Activated T-helper 2 cell treated with anti-CD3 and anti-CD28 coated beads, Interferon-gamma antibody, Interleukin-2, Interleukin-4, amounts not matched to agents 10 μg/mL and 5 μg/mL and 100 μg/mL, durations not matched to agents 14 hours and 24 hours and 36 hours (primary cell): ENCODE measurements at regions not wholly inside any gene's neighbourhood (a gene's known extent, or its start where the extent isn't known, plus 50 kb on each side); places are given as distances from the start of the nearest gene placed in this dataset.

ENCODE experiments used
- DNase-seq: peaks from one replicate; pipeline ENCODE4 v3.0.0; 2021; ENCODE audit warnings: low spot score
- H3K27ac Mint-ChIP-seq: one replicate; pipeline ENCODE4 v1.8.0; 2021; ENCODE audit warnings: mixed read lengths
- H3K27me3 Mint-ChIP-seq: one replicate; pipeline ENCODE4 v1.8.0; 2021; ENCODE audit warnings: low read depth, mixed read lengths
- H3K36me3 Mint-ChIP-seq: one replicate; pipeline ENCODE4 v1.8.0; 2021; ENCODE audit warnings: low read depth, mixed read lengths
- H3K4me1 Mint-ChIP-seq: one replicate; pipeline ENCODE4 v1.8.0; 2021; ENCODE audit warnings: low read depth, mixed read lengths
- H3K4me3 Mint-ChIP-seq: one replicate; pipeline ENCODE4 v1.8.0; 2021; ENCODE audit warnings: low read depth, mild to moderate bottlenecking, moderate library complexity, mixed read lengths
- H3K9me3 Mint-ChIP-seq: one replicate; pipeline ENCODE4 v1.8.0; 2021; ENCODE audit warnings: mixed read lengths
- intact Hi-C: fragments of 100-400 bp; cut with micrococcal nuclease; formaldehyde crosslinking; loops from one replicate; pipeline ENCODE4 v1.15.1; 2023

DNA sequence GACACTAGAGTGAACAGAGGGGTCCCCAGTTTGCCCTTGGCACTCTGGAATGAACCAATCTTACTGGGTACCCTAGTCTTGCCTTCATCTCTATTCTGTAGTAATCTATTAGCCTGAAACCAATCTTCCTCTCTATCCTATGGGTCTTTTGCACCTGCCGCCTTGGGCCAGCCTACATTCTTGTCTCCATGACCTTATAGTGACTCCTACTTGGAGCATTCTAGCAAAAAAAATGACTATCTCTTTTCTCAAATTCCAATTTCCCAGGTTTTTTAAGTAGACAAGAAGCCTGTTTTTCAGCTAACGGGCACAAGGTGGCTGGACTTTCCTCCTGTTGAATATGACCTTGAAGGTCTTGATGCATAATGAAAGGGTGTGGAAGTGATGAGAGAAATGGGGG, 568.7 kb downstream of the TRAM1L1 start:
- intact Hi-C loops: no loop called here
- H3K4me3 Mint-ChIP-seq: no peak overlapping the region
- H3K36me3 Mint-ChIP-seq: no peaks in the 10 kb centered on the region
- no peak for DNase-seq
- H3K27me3 Mint-ChIP-seq: no peaks in the 10 kb centered on the region
- peaks cover 10% of the 10 kb centered on the region for H3K9me3 Mint-ChIP-seq
- H3K27ac Mint-ChIP-seq: no peak overlapping the region
- no peaks in the 10 kb centered on the region for H3K4me1 Mint-ChIP-seq

- intact Hi-C loops: no loop called here
- Mint-ChIP-seq H3K9me3 (peaks cover 10% of the 10 kb centered on the region), H3K36me3 (no peaks in the 10 kb centered on the region), H3K4me1 (no peaks in the 10 kb centered on the region), H3K4me3 (no peak overlapping the region), H3K27ac (no peak overlapping the region), H3K27me3 (no peaks in the 10 kb centered on the region)
- DNase-seq: no peak
Measured at GRCh38 chr4:116515959-116516358, 569.4 kb downstream of the TRAM1L1 start.

GRCh38 chr4:116512552-116512951, 572.8 kb downstream of the TRAM1L1 start:
- Mint-ChIP-seq H3K36me3 (no peaks in the 10 kb centered on the region), H3K9me3 (no peaks in the 10 kb centered on the region), H3K4me3 (no peak overlapping the region), H3K27ac (no peak overlapping the region), H3K4me1 (no peaks in the 10 kb centered on the region), H3K27me3 (no peaks in the 10 kb centered on the region)
- DNase-seq: no peak
- intact Hi-C loops: no loop called here

DNA sequence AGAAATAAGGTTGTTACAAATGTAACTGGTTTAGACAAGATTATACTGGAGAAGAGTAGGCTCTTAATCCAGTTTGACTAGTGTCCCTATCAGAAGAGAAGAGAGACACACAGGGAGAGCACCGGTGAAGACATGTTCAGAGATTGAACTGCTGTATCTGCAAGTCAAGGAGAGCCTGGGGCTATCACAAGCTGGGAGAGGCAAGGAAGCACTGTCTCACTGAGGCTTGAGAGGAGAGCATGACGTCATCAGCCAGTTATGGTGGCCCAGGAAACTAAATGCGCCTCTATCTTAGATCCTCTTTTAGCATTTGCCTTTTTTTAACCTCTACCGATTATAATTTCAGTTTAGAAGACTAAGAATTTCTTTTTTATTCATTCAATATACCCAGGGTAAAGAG, 583.4 kb downstream of the TRAM1L1 start:
- Mint-ChIP-seq H3K36me3 (no peaks in the 10 kb centered on the region), H3K4me1 (no peaks in the 10 kb centered on the region), H3K27me3 (no peaks in the 10 kb centered on the region), H3K9me3 (no peaks in the 10 kb centered on the region), H3K27ac (no peak overlapping the region), H3K4me3 (no peak overlapping the region)
- no peak for DNase-seq
- intact Hi-C loops: no loop called here

- Mint-ChIP-seq H3K4me3 (no peak overlapping the region), H3K36me3 (no peaks in the 10 kb centered on the region), H3K9me3 (no peaks in the 10 kb centered on the region), H3K4me1 (no peaks in the 10 kb centered on the region), H3K27me3 (no peaks in the 10 kb centered on the region), H3K27ac (no peak overlapping the region)
- DNase-seq: no peak
- intact Hi-C loops: no loop called here
Measured at GRCh38 chr4:116500225-116500624, 585.2 kb downstream of the TRAM1L1 start.

DNA sequence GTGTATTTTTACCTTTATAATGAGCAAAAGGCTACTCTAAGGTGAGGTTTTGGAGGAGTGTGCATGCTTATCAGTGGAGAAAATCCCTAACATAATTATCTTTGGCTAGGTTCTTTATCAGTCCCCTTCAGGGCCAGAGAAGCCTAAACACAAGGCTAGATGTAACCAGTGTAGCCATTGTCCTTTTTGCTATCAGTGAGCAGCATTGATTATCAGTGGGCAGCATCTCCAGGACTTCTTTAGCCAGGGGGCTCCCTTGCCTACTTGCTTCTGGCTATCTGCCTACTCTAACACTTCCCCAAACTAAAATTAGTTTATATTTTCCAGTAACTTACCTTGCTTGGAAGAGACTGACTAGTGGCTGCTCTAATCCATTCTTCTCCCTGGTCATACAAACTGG, 595.6 kb downstream of the TRAM1L1 start:
- Mint-ChIP-seq H3K4me1 (no peaks in the 10 kb centered on the region), H3K27ac (no peak overlapping the region), H3K27me3 (no peaks in the 10 kb centered on the region), H3K9me3 (no peaks in the 10 kb centered on the region), H3K4me3 (no peak overlapping the region), H3K36me3 (no peaks in the 10 kb centered on the region)
- intact Hi-C loops: no loop called here
- DNase-seq: no peak

DNA sequence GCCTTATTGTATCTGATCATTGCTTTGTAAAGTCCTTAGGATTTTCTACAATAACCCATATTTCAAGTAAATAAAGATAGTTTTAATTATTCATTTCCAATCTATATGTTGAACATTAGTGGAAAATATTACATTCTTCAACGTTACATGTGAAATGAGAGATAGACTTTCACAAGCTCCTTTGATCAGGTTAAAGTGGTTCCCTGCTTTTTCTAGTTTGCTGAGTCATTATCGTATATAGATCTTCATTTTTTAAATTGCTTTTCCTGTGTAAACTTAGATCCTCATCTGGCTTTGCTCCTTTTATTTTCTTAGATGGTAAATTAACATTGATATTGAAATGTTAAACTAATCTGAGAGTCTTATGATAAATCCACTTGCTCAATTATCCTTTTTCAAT, 599.0 kb downstream of the TRAM1L1 start:
- no peaks in the 10 kb centered on the region for H3K36me3 Mint-ChIP-seq
- H3K27me3 Mint-ChIP-seq: no peaks in the 10 kb centered on the region
- intact Hi-C loops: no loop called here
- H3K4me3 Mint-ChIP-seq: no peak overlapping the region
- DNase-seq: no peak
- H3K27ac Mint-ChIP-seq: no peak overlapping the region
- no peaks in the 10 kb centered on the region for H3K4me1 Mint-ChIP-seq
- H3K9me3 Mint-ChIP-seq: no peaks in the 10 kb centered on the region

DNA sequence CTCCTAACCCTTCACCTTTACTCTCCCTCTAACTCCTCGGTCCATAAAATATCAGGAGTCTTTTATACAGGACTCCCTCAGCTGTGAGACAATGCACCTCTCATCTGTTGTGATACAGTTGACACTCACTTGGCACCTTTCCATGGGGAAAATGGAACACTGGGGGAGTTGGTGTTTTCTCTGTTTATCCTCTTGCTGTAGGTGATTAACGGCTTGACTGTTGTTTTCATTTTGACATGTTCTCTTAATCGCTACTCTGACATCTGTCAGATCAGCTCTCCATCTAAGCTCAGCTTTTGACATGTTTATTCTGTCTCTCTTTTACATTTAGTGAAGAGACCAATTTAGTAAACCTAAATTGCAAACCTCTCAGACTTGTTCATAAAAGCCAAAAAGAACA, 604.8 kb downstream of the TRAM1L1 start:
- Mint-ChIP-seq H3K27me3 (no peaks in the 10 kb centered on the region), H3K27ac (no peak overlapping the region), H3K4me1 (no peaks in the 10 kb centered on the region), H3K9me3 (peaks cover 4% of the 10 kb centered on the region), H3K4me3 (no peak overlapping the region), H3K36me3 (no peaks in the 10 kb centered on the region)
- intact Hi-C loops: no loop called here
- no peak for DNase-seq

DNA sequence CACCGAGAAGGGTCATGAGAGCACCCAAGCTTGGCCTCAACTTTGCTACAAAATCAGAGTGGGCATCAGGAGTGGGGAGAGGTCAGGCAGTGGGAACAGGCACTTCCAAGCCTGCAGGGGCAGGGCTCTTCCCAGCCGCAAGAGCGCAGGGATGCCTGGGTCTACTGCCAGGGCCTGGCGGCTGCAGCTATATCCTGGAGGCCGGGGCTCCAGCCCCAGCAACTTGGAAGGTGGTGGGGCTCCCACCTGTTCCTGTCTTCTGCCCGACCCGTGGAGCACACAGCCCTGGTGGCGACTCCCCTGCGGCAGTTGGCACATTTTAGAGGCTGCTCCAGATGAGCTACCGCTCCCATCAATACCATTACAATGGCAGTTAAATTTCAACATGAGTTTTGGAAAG, 607.0 kb downstream of the TRAM1L1 start:
- intact Hi-C loops: no loop called here
- DNase-seq: no peak
- H3K27me3 Mint-ChIP-seq: no peaks in the 10 kb centered on the region

GRCh38 chr4:116469582-116469981, 615.8 kb downstream of the TRAM1L1 start:
- no peak overlapping the region for H3K4me3 Mint-ChIP-seq
- no peak overlapping the region for H3K27ac Mint-ChIP-seq
- DNase-seq: no peak
- H3K4me1 Mint-ChIP-seq: no peaks in the 10 kb centered on the region
- H3K27me3 Mint-ChIP-seq: no peaks in the 10 kb centered on the region
- no peaks in the 10 kb centered on the region for H3K9me3 Mint-ChIP-seq
- intact Hi-C loops: no loop called here
- H3K36me3 Mint-ChIP-seq: no peaks in the 10 kb centered on the region

More for the DNA sequence above, 607.0 kb downstream of the TRAM1L1 start:
- no peak overlapping the region for H3K4me3 Mint-ChIP-seq
- H3K4me1 Mint-ChIP-seq: no peaks in the 10 kb centered on the region
- no peak overlapping the region for H3K27ac Mint-ChIP-seq
- peaks cover 4% of the 10 kb centered on the region for H3K9me3 Mint-ChIP-seq
- no peaks in the 10 kb centered on the region for H3K36me3 Mint-ChIP-seq

DNA sequence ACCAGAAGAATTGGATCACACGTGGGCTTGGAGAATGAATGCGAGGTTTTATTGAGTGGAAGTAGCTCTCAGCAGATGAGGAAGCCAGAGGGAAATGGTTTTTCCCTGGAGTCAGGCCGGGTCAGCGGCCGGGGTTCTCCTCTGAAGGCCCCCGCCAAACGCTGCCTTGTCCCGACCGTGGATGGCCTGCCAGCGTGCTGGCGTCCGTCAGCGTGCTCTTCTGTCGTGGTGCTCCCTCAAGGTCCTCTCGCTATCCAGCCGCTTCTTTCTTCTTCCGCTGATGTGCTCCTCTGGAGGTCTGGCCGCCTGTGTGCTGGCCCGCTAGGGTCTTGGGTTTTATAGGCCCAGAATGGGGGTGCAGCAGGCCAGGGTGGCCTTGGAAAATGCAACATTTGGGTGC, 632.2 kb downstream of the TRAM1L1 start:
- Mint-ChIP-seq H3K4me1 (no peaks in the 10 kb centered on the region), H3K27ac (no peak overlapping the region), H3K9me3 (no peaks in the 10 kb centered on the region), H3K36me3 (no peaks in the 10 kb centered on the region), H3K27me3 (no peaks in the 10 kb centered on the region), H3K4me3 (no peak overlapping the region)
- intact Hi-C loops: no loop called here
- DNase-seq: no peak

DNA sequence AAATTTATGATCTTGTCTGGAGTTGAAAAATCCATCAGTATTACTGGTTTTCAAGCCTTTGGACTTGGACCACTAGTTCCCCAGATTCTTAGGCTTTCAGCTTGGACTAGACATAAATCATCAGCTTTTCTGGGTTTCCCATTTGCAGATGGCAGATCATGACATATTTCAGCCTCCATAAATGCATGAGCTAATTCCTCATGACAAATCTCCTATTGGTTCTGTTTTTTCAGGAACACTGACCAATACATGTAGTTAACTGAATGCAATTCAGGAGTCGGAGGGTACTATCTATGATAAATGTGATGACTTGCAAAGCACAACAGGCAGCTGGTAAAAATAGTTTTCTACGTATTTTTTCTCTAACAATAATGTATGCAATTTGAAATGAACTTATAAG, 635.6 kb downstream of the TRAM1L1 start:
- H3K4me3 Mint-ChIP-seq: no peak overlapping the region
- no peaks in the 10 kb centered on the region for H3K27me3 Mint-ChIP-seq
- H3K9me3 Mint-ChIP-seq: no peaks in the 10 kb centered on the region
- H3K27ac Mint-ChIP-seq: no peak overlapping the region
- no peaks in the 10 kb centered on the region for H3K36me3 Mint-ChIP-seq
- intact Hi-C loops: no loop called here
- H3K4me1 Mint-ChIP-seq: no peaks in the 10 kb centered on the region
- DNase-seq: no peak

GRCh38 chr4:116444117-116444516, 641.3 kb downstream of the TRAM1L1 start:
- no peaks in the 10 kb centered on the region for H3K27me3 Mint-ChIP-seq
- H3K4me3 Mint-ChIP-seq: no peak overlapping the region
- H3K27ac Mint-ChIP-seq: no peak overlapping the region
- H3K36me3 Mint-ChIP-seq: no peaks in the 10 kb centered on the region
- intact Hi-C loops: no loop called here
- H3K4me1 Mint-ChIP-seq: no peaks in the 10 kb centered on the region
- no peak for DNase-seq
- H3K9me3 Mint-ChIP-seq: no peaks in the 10 kb centered on the region

- no peaks in the 10 kb centered on the region for H3K36me3 Mint-ChIP-seq
- H3K4me1 Mint-ChIP-seq: no peaks in the 10 kb centered on the region
- H3K27ac Mint-ChIP-seq: no peak overlapping the region
- intact Hi-C loops: no loop called here
- no peaks in the 10 kb centered on the region for H3K9me3 Mint-ChIP-seq
- no peaks in the 10 kb centered on the region for H3K27me3 Mint-ChIP-seq
- no peak overlapping the region for H3K4me3 Mint-ChIP-seq
- no peak for DNase-seq
Measured at GRCh38 chr4:116438981-116439729, 646.2 kb downstream of the TRAM1L1 start.
